ENCODE measurements at regions not wholly inside any gene's neighbourhood (a gene's known extent, or its start where the extent isn't known, plus 50 kb on each side); places are given as distances from the start of the nearest gene placed in this dataset.
A peak's percentile ranks its signal among the peaks of the same experiment; 100 is the strongest.
"Not testable (repeated sequence)": the region's sequence is repeated elsewhere in the genome, so short reads cannot be mapped to it uniquely, and the experiment has no call there.

DNA sequence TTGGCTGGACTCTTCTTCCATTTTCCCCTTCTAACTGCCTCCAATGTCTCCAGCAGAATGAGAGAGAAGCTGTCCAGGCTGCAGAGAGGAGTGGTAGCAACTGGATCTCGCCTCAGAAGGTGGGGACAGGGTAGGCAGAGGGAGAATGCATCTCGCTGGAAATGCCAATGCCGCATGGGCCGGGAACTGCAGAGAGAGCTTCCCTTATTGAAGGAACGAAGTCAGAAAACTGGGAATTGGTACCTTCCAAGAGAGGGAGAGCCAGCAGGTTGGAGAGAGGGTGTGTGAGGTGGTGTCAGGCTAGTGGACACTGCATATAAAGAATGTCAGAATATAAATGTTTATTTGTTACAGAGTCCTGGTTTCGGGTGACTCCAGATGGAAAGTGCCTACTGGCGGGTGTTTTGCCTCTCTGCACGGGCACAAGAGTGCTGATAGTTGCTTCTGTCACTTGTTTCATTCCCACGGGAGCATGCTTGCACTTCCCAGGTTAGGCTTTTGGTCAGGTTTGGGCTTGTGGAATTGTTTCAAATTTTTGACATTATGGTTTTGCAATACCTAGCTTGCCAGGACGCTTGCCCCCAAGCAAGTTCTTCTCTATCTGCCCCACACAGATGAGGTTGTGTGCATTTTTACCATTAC lies 156.8 kb upstream of the STS start:
- DNase-seq (ENCODE audit: low read depth) = no peak
- no peak overlapping the region for H3K4me3 ChIP-seq (ENCODE audit: low read depth, low read length)
- TF ChIP-seq, protein P1, sequence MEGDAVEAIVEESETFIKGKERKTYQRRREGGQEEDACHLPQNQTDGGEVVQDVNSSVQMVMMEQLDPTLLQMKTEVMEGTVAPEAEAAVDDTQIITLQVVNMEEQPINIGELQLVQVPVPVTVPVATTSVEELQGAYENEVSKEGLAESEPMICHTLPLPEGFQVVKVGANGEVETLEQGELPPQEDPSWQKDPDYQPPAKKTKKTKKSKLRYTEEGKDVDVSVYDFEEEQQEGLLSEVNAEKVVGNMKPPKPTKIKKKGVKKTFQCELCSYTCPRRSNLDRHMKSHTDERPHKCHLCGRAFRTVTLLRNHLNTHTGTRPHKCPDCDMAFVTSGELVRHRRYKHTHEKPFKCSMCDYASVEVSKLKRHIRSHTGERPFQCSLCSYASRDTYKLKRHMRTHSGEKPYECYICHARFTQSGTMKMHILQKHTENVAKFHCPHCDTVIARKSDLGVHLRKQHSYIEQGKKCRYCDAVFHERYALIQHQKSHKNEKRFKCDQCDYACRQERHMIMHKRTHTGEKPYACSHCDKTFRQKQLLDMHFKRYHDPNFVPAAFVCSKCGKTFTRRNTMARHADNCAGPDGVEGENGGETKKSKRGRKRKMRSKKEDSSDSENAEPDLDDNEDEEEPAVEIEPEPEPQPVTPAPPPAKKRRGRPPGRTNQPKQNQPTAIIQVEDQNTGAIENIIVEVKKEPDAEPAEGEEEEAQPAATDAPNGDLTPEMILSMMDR (IDR thresholded peaks at IDR 0.05; ENCODE audit: control insufficient read depth, extremely low read depth, insufficient read depth) = no peak

DNA sequence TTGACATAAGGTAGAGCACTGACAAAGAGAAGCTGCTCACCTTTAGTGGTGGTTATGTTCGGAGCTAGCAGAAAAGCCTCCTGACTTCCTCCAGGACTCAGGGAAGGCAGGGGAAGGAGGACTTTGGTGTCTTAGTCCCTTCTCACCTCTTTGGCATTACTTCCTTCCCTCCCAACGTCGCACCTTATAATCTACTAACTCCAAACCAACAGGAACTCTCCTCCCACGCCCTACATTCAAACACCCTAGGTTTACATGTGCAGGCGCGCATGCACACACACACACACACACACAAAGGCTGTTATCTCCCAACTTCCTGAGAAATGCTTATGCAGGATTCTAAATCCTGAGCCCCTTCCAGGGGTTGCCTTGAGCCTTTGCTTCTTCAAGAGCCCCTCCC lies 157.7 kb upstream of the STS start:
- TF ChIP-seq, protein P1 (IDR thresholded peaks at IDR 0.05; ENCODE audit: control insufficient read depth, extremely low read depth, insufficient read depth) = no peak
- no peak overlapping the region for H3K4me3 ChIP-seq (ENCODE audit: low read depth, low read length)
- DNase-seq (ENCODE audit: low read depth) = no peak

DNA sequence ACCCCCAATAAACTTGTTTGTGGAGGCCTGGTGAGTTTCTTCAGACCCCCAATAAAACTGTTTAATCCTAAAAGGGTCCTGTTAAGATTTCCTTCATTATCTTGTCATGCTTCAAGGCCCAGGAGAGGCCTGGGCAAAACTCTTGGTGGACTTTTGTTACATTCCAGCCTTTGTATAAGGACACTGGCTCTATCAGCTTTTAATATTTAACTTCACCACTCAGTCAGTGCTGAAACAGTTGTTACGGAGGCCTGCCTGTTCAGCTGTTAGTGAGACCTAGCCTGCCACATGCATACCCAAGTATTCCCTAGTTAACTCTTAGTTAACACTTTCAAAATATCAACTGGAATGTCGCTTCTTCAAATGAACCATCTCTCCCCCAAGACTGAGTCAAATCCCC lies 158.8 kb upstream of the STS start:
- not testable (repeated sequence) for H3K4me3 ChIP-seq (ENCODE audit: low read depth, low read length); DNase-seq (ENCODE audit: low read depth)

DNA sequence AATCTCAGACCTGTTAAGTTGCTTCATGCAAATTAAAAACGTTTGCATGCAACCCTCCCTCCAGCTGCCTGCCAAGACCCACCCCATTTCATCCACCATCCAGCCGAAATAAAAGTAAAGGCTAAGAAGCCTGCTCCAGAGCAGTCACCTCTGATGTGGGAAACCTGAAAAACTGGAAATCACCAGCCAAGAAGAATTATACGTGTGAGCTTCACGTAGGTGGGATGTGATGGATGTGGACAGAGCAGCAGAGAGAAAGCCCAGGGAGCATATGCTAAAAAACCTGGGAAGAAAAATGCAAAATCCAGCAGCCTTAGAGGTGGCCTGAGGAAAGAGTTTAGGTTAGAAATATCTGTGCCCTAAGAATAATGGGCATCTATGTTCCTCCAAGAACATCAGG lies 160.6 kb upstream of the STS start:
- TF ChIP-seq, protein P1 (IDR thresholded peaks at IDR 0.05; ENCODE audit: control insufficient read depth, extremely low read depth, insufficient read depth) = no peak
- no peak overlapping the region for H3K4me3 ChIP-seq (ENCODE audit: low read depth, low read length)
- no peak for DNase-seq (ENCODE audit: low read depth)

DNA sequence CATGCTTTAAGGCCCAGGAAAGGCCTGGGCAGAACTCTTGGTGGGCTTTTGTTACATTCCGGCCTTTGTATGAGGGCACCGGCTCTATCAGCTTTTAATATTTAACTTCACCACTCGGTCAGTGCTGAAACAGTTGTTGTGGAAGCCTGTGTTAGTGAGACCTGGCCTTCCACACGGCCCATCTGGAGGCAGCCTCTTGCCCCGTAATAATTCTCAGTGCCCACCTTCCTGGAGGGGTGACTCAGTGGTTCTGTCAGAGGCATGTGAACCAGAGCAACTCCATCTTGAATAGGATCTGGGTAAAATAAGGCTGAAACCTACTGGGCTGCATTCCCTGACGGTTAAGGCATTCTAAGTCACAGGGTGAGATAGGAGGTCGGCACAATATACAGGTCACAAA lies 162.0 kb upstream of the STS start:
- TF ChIP-seq, protein P1 (IDR thresholded peaks at IDR 0.05; ENCODE audit: control insufficient read depth, extremely low read depth, insufficient read depth) = no peak
- DNase-seq (ENCODE audit: low read depth) = no peak
- H3K4me3 ChIP-seq (ENCODE audit: low read depth, low read length) = no peak overlapping the region

DNA sequence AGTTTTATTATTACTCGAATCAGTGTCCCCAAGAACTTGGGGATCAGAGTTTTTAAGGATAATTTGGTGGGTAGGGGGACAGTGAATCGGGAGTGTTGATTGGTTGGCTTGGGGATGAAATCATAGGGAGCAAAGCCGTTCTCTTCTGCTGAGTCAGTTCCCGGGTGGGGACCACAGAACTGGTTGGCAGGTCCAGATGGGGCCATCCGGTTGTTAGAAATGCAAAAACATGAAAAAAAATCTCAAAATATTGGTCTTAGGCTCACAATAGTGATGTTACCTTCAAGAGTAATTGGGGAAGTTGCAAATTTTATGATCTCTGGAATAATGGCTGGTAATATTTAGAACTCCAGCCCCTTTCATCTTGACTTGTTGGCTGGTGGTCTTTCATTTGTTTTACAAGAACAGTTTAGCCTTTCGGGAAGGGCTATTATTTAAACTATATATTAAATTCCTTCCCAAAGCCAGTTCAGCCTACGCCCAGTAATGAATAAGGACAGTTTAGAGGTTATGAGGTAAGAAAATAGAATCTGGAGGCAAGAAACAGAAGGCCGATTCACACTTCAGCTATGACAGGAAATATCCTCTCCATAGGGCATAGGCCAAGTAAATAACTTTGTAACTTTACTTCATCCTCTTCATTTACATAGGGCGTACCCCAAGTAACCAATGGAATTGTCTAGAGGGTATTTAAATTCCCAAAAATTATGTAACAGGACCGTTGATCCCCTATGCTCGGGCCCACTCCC lies 164.1 kb upstream of the STS start:
- TF ChIP-seq, protein P1 (IDR thresholded peaks at IDR 0.05; ENCODE audit: control insufficient read depth, extremely low read depth, insufficient read depth) = no peak
- no peak for DNase-seq (ENCODE audit: low read depth)
- H3K4me3 ChIP-seq (ENCODE audit: low read depth, low read length) = no peak overlapping the region

DNA sequence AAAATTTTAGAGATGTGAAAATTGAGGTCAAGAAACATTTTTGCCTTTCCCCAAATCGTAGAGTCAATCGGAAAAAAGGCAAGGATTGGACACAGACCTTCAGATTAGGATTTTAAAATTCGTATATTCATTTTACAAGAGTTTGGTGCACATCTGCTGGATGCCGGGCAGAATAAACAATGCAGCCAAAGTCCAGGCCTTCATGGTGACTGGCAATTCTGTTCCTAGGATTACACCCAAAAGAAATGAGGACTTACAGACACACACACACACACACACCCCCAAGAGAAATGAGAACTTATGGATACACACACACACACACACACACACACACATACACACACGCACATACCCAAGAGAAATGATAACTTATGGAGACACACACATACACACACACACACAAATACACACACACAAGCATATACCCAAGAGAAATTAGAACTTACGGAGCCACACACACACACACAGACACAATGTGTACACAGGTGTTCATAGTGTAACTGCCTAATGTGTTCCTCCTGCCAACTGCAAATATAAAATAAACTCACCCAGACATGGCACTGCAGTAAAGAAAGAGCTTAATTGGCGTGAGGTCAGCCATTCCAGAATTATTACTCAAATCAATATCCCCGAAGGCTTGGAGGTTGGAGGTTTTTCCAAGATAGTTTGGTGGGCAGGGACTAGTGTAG lies 165.7 kb upstream of the STS start:
- TF ChIP-seq, protein P1 (IDR thresholded peaks at IDR 0.05; ENCODE audit: control insufficient read depth, extremely low read depth, insufficient read depth) = no peak
- DNase-seq (ENCODE audit: low read depth) = peak; percentile 1
- no peak overlapping the region for H3K4me3 ChIP-seq (ENCODE audit: low read depth, low read length)

Data from LNCaP clone FGC (cell line).